NCI-H345 treated with DMSO at 0.1 percent for 48 hours (cell line): ENCODE measurements at regions not wholly inside any gene's neighbourhood (a gene's known extent, or its start where the extent isn't known, plus 50 kb on each side); places are given as distances from the start of the nearest gene placed in this dataset.
"Not testable (repeated sequence)": the region's sequence is repeated elsewhere in the genome, so short reads cannot be mapped to it uniquely, and the experiment has no call there.

Experiments
- DNase-seq: peaks from one replicate; lab custom pipeline; 2025; ENCODE audit not compliant: unreplicated experiment; lab: John Stamatoyannopoulos, UW

DNA sequence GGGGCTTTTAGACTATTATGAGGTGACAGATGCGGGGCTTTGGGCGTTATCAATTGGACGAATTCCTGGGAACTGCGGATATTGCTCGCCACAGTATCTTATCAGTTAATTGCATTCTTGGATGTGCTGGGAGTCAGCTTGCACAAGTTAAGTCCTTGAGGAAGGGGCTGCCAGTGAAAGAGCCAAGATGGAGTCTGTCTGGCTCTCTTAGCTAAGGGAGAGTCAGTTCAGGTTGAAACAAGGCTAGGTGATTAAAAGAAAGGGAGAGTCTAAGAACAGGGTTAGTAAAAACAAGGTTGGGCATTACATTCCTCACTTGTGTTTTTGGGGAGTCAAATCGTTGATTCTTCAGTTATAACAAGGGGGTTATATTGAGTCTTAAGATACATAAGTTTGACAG is 162.5 kb upstream of the CCZ1B start:
- DNase-seq, result not testable (repeated sequence)

DNA sequence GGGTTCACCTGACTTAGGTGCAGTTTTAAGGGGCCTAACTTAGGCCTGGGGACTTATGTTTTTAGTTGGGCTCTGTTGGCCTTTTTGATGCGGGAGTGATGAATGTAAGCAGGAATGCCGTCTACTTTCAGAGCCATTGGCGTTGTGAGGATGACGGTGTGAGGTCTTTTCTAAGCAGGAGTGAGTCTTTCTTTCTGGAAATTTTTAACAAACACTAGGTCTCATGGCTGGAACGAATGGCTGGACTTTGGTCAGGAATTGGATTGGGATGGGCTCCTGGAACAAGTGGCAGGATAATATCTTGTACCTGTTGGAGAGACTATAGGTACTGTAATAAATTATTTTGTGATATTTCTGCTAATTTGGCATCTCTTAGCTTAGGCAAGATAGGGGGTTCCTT is 163.9 kb upstream of the CCZ1B start:
- not testable (repeated sequence) for DNase-seq

DNA sequence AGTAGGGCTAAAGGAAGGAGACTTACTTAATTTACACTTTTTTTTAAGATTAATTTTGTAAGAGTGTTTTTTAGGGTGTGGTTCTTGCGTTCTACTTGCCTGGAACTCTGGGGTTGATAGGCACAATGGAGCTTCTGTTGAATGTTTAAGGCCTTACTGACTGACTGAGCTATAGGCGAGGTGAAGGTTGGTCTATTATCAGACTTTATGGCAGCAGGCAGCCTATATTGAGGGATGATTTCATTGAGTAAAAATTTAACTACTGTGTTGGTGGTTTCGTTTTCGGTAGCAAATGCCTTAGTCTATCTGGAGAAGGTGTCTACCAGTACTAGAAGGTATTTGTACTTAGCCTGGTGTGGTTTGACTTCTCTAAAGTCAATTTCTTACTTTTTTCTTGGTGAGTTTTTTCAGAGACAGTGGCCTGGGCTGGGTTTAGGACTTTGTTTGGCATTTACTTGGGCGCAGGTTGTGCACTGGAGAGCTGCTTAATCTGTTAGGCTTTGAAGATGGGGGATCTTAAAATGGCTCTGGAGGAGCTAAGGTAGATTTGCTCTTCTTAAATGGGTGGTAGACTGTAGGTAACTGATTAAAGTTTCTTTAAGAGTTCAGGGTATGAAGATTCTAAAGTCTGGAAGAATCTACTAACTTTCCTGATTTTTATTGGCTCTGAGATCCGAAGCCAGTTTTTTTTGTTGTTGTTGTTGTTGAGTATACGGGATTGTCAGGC is 164.5 kb upstream of the CCZ1B start:
- not testable (repeated sequence) for DNase-seq

DNA sequence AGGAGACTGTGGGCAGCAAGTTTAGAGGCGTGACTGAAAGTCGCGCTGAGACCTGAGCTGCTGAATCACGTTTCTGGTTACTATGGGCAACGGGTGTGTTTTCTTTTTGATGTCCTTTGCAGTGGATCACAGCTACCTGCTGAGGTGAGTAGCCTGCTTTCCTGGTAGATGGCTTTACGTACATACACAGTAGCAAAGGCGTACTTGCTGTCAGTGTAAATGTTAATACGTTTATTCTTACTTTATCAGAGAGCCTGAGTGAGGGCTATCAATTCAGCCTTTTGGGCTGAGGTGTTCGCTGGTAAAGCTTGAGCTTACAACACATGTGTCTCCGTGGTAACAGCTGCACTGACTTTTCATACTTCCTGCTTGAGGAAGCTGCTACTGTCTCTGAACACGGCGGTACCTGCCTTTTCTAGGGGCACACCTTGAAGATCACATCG is 165.1 kb upstream of the CCZ1B start:
- DNase-seq, result not testable (repeated sequence)

DNA sequence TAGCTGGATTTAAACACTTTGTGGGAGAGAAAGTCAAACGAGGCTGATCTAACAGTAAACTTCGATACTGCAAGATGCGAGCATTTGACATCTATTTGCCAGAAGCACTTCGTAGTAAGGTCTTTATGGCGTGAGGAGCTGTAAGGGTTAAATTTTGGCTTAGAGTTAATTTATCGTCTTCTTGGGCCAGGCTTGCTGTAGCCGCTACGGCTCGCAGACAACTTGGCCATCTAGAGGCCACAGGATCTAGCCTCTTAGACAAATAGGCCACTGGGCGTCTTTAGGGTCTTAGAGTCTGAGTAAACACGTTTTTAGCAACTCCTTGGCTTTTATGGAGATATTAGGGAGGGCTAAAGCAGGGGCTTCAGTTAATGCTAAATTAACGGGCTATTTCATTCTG is 165.6 kb upstream of the CCZ1B start:
- not testable (repeated sequence) for DNase-seq

DNA sequence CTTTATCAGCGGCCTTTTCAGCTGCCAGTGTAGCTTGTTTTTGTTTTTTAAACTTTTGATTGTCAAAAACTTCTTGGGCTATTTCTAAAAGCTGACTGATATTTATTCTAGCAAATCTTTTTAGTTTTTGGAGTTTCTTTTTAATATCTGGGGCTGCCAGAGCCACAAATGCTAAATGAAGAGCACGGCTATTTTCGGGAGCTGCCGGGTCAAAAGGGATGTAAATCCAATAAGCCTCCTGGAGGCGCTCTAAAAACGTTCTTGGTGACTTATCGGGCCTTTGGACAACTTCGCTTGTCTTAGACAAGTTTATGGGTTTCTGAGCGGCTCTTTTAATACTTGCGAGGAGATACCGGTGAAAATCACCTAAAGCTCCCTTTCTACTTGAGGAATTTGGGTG is 166.1 kb upstream of the CCZ1B start:
- DNase-seq, result not testable (repeated sequence)

DNA sequence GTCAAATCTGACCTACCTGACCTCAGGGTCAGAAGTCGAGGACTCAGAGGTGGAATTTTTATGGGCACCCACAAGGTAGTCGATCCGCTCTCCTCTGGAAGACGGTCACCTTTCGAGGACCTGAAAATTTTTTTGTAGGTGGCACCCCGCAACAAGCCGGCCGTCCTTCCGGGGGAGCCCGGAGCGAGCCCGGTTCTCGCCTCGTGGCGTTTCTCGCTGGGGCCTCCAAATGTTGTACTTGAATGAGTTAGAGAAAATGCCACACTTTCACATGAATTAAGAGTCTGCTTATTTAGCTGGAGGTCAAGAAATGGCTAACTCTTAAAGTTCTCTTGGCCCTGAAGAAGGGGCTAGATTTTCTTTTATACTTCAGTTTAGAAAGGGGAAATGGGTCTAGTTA is 169.0 kb upstream of the CCZ1B start:
- DNase-seq, result not testable (repeated sequence)

DNA sequence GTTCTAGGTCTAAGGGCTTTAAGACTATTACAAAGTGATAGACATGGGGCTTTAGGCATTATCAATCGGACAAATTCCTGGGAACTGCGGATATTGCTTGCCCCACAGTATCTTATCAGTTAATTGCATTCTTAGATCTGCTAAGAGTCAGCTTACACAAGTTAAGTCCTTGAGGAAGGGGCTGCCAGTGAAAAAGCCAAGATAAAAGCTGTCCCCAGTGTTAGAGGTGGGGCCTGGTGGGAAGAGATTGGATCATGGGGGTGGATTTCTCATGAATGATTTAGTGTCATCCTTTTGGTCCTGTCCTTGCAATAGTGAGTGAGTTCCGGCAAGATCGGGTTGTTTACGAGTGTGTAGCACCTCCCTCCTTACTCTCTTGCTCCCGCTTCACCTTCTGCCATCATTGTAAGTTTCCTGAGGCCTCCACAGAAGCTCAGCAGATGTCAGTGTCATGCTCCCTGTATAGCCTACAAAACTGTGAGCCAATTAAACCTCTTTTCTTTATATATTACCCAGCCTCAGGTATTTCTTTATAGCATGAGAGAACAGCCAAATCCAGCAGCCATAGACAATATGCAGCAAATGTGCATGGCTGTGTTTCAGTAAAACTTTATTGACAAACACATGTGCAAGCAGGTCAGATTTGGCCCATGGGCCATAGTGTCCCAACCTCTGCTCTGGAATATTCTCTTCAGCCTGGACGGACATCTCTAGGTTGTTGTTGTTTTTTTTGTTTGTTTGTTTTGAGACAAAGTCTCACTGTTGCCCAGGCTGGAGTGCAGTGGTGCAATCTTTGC is 169.6 kb upstream of the CCZ1B start:
- DNase-seq, result not testable (repeated sequence)

DNA sequence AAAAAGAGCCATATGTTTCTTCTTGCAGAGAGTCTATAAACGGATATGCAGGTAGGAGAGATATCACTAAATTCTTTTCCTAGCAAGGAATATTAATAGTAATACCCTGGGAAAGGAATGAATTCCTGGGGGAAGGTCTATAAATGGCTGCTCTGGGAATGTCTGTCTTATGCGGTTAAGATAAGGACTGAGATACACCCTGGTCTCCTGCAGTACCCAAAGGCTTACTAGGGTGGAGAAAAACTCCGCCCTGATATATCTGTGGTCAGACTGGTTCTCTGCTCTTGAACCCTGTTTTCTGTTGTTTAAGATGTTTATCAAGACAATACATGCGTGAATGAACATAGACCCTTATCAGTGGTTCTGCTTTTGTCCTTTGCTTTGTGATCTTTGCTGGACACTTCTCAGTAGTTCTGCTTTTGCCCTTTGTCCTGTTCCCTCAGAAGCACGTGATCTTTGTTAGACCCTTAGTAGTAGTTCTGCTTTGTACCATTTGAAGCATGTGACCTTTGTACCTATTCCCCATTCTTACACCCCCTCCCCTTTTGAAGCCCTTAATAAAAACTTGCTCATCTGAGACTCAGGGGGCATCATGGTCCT is 173.1 kb upstream of the CCZ1B start:
- DNase-seq, result not testable (repeated sequence)

DNA sequence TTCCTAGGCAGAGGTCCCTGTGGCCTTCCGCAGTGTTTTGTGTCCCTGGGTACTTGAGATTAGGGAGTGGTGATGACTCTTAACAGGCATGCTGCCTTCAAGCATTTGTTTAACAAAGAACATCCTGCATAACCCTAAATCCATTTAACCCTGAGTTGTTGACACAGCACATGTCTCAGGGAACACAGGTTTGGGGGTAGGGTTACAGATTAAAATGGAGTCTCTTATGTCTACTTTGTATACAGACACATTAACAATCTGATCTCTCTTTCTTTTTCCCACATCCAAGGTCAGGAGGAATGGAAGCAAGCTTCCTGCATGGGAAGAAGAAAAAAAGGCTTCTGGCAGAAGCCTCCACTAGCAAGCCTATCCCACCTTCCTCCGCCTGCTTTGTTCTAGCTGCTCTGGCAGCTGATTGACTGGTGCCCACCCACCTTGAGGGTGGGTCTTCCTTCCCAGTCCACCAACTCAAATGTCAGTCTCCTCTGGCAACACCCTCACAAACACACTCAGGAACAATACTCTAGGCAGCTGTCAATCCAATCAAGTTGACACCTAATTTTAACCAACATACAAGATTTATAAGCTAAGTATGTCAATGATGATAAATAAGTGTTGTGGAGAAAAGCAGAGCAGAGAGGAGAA is 176.5 kb upstream of the CCZ1B start:
- DNase-seq, result no peak

DNA sequence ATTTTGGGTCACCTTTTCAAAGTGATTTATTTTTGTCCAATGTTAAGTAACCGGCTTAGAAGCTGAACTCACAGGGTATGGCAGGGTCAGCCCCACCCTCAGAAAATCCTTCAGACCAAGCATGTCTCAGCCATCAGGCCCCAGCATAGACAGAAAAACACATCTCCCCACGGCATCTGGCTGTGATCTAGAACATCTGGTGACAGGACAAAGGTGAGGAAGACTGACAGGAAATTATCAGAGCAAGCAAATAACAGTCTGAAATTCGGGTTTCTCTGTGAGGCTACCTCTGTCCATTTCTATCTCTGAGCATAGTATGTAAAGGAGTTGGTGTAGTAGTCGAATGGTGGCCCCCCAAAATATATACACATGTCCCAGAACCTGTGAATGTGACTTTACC is 177.0 kb upstream of the C1GALT1 start:
- DNase-seq, result no peak

DNA sequence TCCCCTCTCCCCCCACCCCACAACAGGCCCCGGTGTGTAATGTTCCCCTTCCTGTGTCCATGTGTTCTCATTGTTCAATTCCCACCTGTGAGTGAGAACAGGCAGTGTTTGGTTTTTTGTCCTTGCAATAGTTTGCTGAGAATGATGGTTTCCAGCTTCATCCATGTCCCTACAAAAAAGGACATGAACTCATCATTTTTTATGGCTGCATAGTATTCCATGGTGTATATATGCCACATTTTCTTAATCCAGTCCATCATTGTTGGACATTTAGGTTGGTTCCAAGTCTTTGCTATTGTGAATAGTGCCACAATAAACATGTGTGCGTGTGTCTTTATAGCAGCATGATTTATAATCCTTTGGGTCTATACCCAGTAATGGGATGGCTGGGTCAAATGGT is 176.4 kb upstream of the C1GALT1 start:
- DNase-seq, result not testable (repeated sequence)

DNA sequence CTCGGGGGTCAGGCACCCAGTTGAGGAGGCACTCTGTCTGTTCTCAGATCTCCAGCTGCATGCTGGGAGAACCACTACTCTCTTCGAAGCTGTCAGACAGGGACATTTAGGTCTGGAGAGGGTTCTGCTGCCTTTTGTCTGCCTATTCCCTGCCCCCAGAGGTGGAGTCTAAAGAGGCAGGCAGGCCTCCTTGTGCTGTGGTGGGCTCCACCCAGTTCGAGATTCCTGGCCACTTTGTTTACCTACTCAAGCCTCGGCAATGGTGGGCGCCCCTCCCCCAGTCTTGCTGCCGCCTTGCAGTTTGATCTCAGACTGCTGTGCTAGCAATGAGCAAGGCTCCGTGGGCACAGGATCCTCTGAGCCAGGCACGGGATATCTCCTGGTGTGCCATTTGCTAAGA is 171.1 kb upstream of the C1GALT1 start:
- not testable (repeated sequence) for DNase-seq

DNA sequence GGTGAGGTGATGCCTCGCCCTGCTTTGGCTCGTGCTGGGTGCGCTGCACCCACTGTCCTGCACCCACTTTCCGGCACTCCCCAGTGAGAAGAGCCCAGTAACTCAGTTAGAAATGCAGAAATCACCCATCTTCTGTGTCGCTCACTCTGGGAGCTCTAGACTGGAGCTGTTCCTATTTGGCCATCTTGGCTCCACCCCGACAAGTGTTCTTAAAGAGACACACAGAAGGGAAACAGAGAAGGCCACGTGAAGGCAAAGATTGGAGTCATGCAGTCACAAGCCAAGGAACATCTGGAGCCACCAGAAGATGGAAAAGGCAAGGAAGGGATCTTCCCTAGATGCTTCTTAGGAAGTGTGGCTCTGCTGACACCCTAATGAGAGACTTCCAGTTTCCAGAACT is 170.6 kb upstream of the C1GALT1 start:
- DNase-seq, result not testable (repeated sequence)

DNA sequence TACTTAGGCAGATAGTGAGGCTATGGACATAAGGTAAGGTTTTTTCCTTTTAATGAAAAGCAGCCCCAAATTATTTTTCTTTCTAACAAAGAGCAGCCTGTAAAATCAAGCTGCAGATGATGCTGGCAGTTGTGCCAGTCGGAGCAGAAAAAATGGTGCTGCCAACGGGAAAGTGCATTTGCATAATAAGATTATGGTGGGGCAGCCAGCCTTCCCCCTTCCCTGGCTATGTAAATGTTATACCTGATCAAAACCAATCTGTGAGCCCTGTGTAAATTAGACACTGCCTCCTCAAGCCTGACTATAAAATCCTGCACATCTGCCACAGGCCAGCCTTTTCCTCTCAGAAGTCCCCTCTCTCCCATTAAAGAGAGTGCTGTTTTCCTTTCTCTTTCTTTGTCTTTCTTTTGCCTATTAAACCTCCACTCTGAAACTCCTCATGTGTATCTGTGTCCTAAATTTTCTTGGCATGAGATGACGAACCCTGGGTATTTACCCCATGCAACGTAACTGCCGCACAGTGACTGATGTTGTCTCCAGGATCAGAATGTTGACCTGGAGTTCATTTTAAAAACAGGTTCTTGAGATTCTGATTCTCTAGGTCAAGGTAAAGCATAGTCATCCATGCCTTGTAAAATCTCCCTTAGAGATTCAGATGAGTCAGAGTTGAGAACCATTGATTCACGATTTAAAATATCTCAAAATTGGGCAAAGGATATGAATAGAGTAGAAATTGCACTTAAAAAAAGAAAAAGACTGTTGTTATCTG is 167.3 kb upstream of the C1GALT1 start:
- no peak for DNase-seq

DNA sequence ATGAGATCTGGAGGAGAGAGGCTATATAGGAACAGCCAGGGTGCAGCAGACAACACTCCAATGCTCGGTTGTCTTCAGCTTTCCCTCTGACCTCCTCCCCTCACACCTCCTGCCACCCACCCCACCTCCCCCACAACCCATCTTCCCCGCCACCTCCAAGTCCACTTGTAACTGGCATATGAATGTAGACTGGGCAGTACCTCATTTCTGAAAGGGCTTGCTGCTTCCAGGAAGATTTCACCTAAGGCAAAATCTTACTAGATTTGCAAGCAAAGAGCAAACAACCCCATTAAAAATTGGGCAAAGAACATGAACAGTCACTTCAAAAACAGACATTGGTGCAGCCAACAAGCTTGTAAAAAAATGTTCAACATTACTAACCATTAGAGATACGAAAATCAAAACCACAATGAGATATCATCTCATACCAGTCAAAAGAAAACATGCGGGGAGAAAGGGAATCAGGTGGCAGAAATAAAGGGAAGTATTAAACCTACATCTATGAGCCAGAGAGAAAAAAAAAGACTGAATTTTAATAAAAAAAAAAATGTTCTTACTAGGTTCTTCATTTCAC is 164.6 kb upstream of the C1GALT1 start:
- DNase-seq, result no peak

DNA sequence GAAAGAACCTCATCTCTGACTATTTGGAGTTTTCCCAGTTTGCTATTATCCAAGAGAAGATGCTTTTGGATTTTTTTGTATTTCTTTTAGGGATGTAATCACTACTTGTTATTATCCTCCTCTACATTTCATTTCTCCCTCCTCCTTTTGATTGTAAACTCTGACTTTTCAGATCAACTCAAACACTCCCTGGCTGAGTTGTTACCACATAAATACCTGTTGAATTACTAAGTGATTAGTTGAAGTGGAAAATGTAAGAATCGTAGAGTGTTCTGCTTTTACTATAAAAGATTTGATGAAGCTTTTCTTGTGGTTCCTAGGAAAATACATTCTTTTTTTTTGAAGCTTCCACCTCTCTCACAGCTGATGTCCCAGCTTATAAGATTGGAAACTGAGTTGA is 164.1 kb upstream of the C1GALT1 start:
- no peak for DNase-seq

DNA sequence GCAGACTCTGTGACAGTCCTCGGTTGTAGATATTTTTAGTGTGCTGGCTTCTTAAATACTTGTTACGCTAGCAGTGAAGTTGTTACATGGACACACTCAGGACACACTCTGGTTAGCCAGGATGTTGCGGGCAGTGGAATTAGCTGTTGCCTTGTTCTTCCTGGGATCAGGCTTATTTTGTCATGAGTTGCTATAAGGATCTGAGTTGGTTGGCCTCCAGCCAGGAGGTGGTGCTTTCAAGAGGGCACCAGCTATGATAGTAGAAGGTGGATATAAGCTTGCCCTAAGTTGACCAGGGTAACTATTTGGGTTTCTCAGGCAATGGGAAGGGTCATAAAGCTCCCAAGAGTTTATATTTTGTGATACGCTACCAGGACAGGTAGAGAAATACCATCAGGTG is 150.1 kb upstream of the C1GALT1 start:
- DNase-seq, result no peak

DNA sequence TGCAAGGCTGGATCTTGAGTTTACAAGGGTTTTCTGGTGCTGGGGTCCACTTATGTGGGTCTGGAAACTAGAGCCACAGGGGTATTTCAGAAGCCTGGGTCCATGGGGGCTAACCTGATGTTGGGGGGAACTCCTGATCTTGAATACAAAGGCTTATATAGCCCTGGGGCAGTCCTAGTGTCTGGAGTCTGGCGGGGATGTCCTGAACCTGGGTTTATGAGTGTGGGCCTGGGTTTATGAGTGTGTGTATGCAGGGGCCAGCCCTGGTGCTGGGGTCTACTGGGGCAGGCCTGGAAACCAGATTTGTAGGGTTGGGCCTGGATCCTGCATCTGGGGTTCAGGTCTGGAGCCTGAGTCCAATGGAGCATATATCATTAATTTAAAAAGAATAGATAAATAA is 146.5 kb upstream of the C1GALT1 start:
- DNase-seq, result no peak

DNA sequence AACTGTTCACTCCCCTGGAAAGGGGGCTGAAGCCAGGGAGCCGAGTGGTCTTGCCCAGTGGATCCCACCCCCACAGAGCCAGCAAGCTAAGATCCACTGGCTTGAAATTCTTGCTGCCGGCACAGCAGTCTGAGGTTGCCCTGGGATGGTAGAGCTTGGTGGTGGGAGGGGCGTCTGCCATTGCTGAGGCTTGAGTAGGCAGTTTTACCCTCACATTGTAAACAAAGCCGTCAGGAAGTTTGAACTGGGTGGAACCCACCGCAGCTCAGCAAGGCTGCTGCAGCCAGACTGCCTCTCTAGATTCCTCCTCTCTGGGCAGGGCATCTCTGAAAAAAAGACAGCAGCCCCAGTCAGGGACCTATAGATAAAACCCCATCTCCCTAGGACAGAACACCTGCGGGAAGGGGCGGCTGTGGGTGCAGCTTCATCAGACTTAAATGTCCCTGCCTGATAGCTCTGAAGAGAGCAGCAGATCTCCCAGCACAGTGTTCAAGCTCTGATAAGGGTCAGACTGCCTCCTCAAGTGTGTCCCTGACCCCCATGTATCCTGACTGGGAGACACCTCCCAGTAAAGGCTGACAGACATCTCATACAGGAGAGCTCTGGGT is 140.0 kb upstream of the C1GALT1 start:
- DNase-seq, result not testable (repeated sequence)
